Heart right ventricle (tissue), 16 donors: ENCODE measurements at regions not wholly inside any gene's neighbourhood (a gene's known extent, or its start where the extent isn't known, plus 50 kb on each side); places are given as distances from the start of the nearest gene placed in this dataset.

Experiments
- ATAC-seq, 8 donors: fragments of 200-7000 bp; cut with Tn5 transposase; one replicate each; pipeline ENCODE4 v1.9.1; 2020; ENCODE audit warnings: mild to moderate bottlenecking in 8 of 8, moderate library complexity in 8 of 8, moderate number of reproducible peaks in 1 of 8
- DNase-seq, 2 donors: peaks; one replicate each; pipeline ENCODE4 v3.0.0-alpha.2; 2020
- H3K27ac ChIP-seq, 10 donors: fragments of 200-600 bp; sonication (generic) in 2 of 10; one replicate each; pipeline versions ENCODE4 v1.5.0 to v1.8.0; 2020 to 2022; ENCODE audit warnings: mild to moderate bottlenecking in 3 of 10
- H3K27me3 ChIP-seq, 7 donors: fragments of 200-600 bp; one replicate each; pipeline ENCODE4 v1.8.0; 2021 to 2022; ENCODE audit warnings: mild to moderate bottlenecking in 2 of 7
- H3K36me3 ChIP-seq, 9 donors: fragments of 200-600 bp; sonication (generic) in 1 of 9; one replicate each; pipeline versions ENCODE4 v1.5.0 to v1.8.0; 2020 to 2022; ENCODE audit warnings: mild to moderate bottlenecking in 2 of 9
- H3K4me1 ChIP-seq, 9 donors: fragments of 200-600 bp; sonication (generic) in 1 of 9; one replicate each; pipeline versions ENCODE4 v1.5.0 to v1.8.0; 2020 to 2022; ENCODE audit warnings: mild to moderate bottlenecking in 4 of 9
- H3K4me3 ChIP-seq, 10 donors: fragments of 200-600 bp; sonication (generic) in 2 of 10; one replicate each; pipeline versions ENCODE4 v1.5.0 to v1.8.0; 2020 to 2022; ENCODE audit warnings: mild to moderate bottlenecking in 7 of 10, moderate library complexity in 2 of 10
- H3K9me3 ChIP-seq, 11 donors: fragments of 200-600 bp in 10 of 11; sonication (generic) in 2 of 11; one replicate each; pipeline versions ENCODE4 v1.5.0 to v1.8.0; 2013 to 2022; ENCODE audit warnings: mild to moderate bottlenecking in 2 of 11, control low read depth in 1 of 11, moderate library complexity in 1 of 11
- WGBS, 2 donors: extraction: QIAGEN DNeasy Blood & Tissue Kit; methylation state at CpG; one replicate each; pipeline ENCODE4 v1.1.7; 2013; ENCODE audit warnings: inconsistent platforms in 1 of 2; 5-methylcytosine and 5-hydroxymethylcytosine counted together
- intact Hi-C, 10 donors: fragments of 100-400 bp; cut with DNase I; formaldehyde crosslinking; loops; one replicate each; pipeline versions ENCODE4 v1.11.1 to v1.14.2; 2022
- TF ChIP-seq, protein P1 (sequence below), 9 donors: fragments of 200-600 bp; sonication (generic) in 2 of 9; IDR thresholded peaks; one replicate each; pipeline versions ENCODE4 v1.5.0 to v1.8.0; 2021 to 2022; ENCODE audit warnings: antibody characterized with exemption in 9 of 9, mild to moderate bottlenecking in 5 of 9, moderate library complexity in 1 of 9
- donor health status: Arrhythmogenic right ventricular cardiomyopathy.
- donor health status: ischemic (EF 13 %, LVEDD 7.1; RV severe dilation, severe dysfunction).
- donor health status: healthy with polysubstance abuse.
- donor health status: DM: no; HTN: yes; CAD: no.
- donor health status: DM: no; HTN: no; CAD: no.
- donor health status: ischemic (EF 25% LVEDD 6.9; RV normal size, moderate dysfunction).
- donor health status: ischemic (EF 25% LVEDD 5.7; RV mildly dilated, moderate dysfunction).
- donor health status: healthy.
- donor health status: DM: yes; HTN: yes; CAD: no.
- donor health status: Ischemic cardiomyopathy.
- donor health status: ischemic (EF 35%, LVEDD 5.7; RV mildly dilated, moderate dysfunction).
- donor health status: nonischemic (EF 11% LVEDD 7.7; RV severe dilation, severe dysfunction).
- donor health status: DM: yes; HTN: yes; CAD: no.
- donor health status: PGD.
- donor health status: ischemic (EF 29% LVEDD 5.4; RV normal size, mild dysfunction).
- donor health status: nonischemic (EF 23%, LVEDD 6.1; RV moderate dilation, normal function).

DNA sequence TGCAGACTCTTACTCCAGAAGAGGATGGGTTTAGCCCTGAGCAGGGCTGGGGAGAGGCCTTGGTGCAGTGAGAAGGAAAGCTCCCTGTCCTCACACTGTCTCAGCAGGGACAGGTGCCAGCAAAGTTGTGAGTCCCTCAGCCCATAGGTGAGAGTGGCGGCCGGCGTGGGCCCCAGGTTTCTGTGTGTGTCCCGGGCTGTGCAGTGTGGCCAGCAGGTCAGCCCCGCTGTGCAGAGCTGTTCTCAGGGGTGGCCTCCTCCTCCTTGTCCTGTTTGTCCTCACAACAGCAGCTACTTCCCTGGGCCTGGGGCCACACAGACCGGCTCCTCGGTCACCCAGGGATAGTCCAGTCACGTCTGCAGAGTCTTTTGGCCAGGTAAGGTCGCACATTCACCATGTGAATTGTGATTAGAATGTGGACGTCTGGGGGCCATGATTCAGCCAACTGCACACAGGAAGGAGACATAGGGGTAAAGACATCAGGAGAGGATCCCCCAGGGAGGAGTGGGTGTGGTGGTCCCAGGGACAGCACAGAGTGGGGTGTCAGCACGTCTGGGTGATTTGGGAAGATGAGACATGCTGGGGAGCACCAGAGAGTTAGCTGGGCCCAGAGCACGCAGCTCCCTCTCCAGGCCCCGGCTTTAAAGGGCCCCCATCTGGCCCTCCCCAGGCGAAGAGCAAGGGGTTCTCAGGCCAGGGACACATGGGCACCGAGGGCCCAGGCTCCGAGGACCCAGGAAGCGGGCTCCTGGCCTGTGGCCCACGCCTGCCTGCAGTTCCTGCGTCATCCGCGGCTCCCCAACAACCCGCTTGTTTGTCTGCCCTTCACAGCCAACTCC, 81.6 kb downstream of the MYEOV start:
- TF ChIP-seq, protein P1, sequence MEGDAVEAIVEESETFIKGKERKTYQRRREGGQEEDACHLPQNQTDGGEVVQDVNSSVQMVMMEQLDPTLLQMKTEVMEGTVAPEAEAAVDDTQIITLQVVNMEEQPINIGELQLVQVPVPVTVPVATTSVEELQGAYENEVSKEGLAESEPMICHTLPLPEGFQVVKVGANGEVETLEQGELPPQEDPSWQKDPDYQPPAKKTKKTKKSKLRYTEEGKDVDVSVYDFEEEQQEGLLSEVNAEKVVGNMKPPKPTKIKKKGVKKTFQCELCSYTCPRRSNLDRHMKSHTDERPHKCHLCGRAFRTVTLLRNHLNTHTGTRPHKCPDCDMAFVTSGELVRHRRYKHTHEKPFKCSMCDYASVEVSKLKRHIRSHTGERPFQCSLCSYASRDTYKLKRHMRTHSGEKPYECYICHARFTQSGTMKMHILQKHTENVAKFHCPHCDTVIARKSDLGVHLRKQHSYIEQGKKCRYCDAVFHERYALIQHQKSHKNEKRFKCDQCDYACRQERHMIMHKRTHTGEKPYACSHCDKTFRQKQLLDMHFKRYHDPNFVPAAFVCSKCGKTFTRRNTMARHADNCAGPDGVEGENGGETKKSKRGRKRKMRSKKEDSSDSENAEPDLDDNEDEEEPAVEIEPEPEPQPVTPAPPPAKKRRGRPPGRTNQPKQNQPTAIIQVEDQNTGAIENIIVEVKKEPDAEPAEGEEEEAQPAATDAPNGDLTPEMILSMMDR (IDR thresholded peaks at IDR 0.05): no peak
- 87 to 92% methylated on average over 22 of the region's 22 CpGs for WGBS, 2 donors
- no peak for ATAC-seq

DNA sequence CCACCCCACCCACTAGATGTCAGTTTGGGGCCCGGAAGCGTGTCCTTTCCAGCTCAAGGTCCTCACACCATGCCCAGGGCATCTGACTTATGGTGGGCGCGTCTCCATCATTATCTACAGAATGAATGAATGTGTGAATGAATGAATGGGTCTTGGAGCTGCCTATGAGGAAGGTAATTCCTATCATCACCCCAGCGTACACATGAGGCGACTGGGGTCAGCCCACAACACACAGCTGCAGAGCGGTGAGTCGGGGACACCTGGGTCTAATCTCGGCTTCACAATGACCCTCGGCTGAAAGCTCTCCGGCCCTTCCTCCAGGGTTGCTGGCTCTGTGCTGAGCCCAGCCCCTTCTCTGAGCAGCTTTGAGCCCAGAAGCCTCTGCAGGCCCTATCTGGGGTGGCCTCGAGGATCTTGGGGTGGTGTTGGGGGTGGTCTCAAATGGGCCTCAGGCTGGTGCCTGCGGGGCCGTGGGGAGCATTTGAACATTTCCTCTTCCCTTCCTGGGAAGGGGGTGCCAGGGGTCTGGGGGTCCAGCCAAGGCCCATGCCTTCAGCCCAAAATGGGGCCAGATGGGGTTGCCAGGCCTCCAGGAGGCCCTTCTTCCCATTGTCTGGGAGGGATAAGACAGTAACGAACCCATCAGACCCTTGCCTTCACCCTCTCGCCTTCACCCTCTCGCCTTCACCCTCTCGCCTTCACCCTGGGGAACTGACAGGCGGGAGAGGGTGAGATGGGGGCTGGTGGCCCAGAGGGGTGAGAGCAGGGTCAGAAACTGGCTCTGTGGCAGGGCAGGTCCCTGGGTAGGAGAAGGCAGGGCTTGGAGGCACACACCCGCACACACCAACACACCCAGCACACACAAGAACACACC, 82.4 kb downstream of the MYEOV start:
- WGBS, 2 donors: 95% methylated on average over 20 of the region's 20 CpGs
- peaks cover 0 to 7% (median 0%) of the 10 kb centered on the region in 9 donors for H3K4me1 ChIP-seq
- no peaks in the 10 kb centered on the region for H3K36me3 ChIP-seq
- ATAC-seq (no peak), DNase-seq (no peak)
- H3K27ac ChIP-seq: no peak overlapping the region
- TF ChIP-seq, protein P1 (IDR thresholded peaks at IDR 0.05): no peak
- peaks cover 0 to 6% (median 0%) of the 10 kb centered on the region in 7 donors for H3K27me3 ChIP-seq
- H3K9me3 ChIP-seq: no peaks in the 10 kb centered on the region
- no peak overlapping the region for H3K4me3 ChIP-seq
- intact Hi-C loops: loop anchor here in 1 of 10 donors (5.0 kb wide), 1 partner anchor 69 kb away; no protein-coding TSS in a partner anchor

More for the DNA sequence above, 81.6 kb downstream of the MYEOV start:
- Histone ChIP-seq H3K9me3 (no peaks in the 10 kb centered on the region), H3K27ac (no peak overlapping the region), H3K27me3 (peaks cover 0 to 6% (median 0%) of the 10 kb centered on the region in 7 donors), H3K4me1 (peaks cover 0 to 7% (median 0%) of the 10 kb centered on the region in 9 donors), H3K36me3 (no peaks in the 10 kb centered on the region), H3K4me3 (no peak overlapping the region)
- intact Hi-C loops: loop anchor here in 1 of 10 donors (5.0 kb wide), 1 partner anchor 68 kb away; no protein-coding TSS in a partner anchor
- DNase-seq: no peak

DNA sequence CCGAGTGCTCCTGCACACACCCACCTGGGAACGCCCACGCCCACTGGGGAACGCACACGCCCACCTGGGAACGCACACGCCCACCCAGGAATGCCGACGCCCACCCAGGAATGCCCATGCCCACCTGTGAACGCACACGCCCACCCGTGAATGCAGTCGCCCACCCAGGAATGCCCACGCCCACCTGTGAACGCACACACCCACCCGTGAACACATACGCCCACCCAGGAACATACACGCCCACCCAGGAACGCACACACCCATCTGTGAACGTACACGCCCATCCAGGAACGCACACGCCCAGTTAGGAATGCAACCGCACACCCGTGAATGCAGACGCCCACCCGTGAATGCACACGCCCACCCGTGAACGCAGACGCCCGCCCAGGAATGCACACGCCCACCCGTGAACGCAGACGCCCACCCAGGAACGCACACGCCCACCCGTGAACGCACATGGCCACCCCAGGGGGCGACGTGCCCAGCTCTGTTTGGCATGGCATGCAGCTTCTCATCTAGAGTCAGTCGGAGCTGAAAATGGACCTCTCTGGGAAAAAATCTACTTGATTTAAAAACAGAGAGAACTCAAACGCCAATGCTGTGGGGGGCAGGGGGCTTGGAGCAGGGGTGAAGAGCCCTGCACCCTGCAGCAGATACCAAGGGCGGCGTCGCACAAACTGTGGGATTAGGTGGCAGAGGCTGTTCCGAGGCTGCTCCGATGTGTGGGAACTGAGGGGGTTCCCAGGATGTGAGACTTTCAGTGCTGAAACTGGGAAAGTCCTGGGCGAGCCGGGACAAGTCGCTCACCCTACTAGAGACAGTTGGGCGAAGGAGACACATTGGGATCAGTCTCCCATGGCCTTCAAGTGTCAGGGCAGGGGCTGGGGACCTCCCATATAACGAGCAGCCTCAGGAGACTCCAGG, 83.3 kb downstream of the MYEOV start:
- peaks cover 0 to 12% (median 0%) of the 10 kb centered on the region in 9 donors for H3K4me1 ChIP-seq
- H3K27me3 ChIP-seq: peaks cover 0 to 6% (median 0%) of the 10 kb centered on the region in 7 donors
- no peaks in the 10 kb centered on the region for H3K9me3 ChIP-seq
- intact Hi-C loops: loop anchor here in 1 of 10 donors (5.0 kb wide), 1 partner anchor 70 kb away; no protein-coding TSS in a partner anchor
- H3K4me3 ChIP-seq: no peak overlapping the region
- TF ChIP-seq, protein P1 (IDR thresholded peaks at IDR 0.05): no peak
- ATAC-seq: no peak
- 72 to 76% methylated on average over 54 of the region's 54 CpGs for WGBS, 2 donors
- H3K36me3 ChIP-seq: no peaks in the 10 kb centered on the region
- H3K27ac ChIP-seq: no peak overlapping the region
- DNase-seq: no peak
